ENCODE measurements at regions not wholly inside any gene's neighbourhood (a gene's known extent, or its start where the extent isn't known, plus 50 kb on each side); places are given as distances from the start of the nearest gene placed in this dataset.
"Not testable (repeated sequence)": the region's sequence is repeated elsewhere in the genome, so short reads cannot be mapped to it uniquely, and the experiment has no call there.

- DNase-seq (ENCODE audit: extremely low spot score in 2 of 2), result no peak
- no peak overlapping the region for H3K4me3 ChIP-seq
- H3K9me3 ChIP-seq, result no peaks in the 10 kb centered on the region
- no peaks in the 10 kb centered on the region for H3K4me1 ChIP-seq
- intact Hi-C loops (cut with DNase I), result no loop called here
- H3K27ac ChIP-seq, result no peak overlapping the region
- no peaks in the 10 kb centered on the region for H3K27me3 ChIP-seq
- no peaks in the 10 kb centered on the region for H3K36me3 ChIP-seq
- TF ChIP-seq, protein P1, sequence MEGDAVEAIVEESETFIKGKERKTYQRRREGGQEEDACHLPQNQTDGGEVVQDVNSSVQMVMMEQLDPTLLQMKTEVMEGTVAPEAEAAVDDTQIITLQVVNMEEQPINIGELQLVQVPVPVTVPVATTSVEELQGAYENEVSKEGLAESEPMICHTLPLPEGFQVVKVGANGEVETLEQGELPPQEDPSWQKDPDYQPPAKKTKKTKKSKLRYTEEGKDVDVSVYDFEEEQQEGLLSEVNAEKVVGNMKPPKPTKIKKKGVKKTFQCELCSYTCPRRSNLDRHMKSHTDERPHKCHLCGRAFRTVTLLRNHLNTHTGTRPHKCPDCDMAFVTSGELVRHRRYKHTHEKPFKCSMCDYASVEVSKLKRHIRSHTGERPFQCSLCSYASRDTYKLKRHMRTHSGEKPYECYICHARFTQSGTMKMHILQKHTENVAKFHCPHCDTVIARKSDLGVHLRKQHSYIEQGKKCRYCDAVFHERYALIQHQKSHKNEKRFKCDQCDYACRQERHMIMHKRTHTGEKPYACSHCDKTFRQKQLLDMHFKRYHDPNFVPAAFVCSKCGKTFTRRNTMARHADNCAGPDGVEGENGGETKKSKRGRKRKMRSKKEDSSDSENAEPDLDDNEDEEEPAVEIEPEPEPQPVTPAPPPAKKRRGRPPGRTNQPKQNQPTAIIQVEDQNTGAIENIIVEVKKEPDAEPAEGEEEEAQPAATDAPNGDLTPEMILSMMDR (IDR thresholded peaks at IDR 0.05), result no peak
- TF ChIP-seq POLR2AphosphoS5 (IDR thresholded peaks at IDR 0.05; ENCODE audit: insufficient read depth in 1 of 2, low read depth in 1 of 2) (no peak), POLR2A (IDR thresholded peaks at IDR 0.05) (no peak)
Observed at GRCh38 chr2:155583674-155584195, 748.8 kb downstream of the NR4A2 start.

DNA sequence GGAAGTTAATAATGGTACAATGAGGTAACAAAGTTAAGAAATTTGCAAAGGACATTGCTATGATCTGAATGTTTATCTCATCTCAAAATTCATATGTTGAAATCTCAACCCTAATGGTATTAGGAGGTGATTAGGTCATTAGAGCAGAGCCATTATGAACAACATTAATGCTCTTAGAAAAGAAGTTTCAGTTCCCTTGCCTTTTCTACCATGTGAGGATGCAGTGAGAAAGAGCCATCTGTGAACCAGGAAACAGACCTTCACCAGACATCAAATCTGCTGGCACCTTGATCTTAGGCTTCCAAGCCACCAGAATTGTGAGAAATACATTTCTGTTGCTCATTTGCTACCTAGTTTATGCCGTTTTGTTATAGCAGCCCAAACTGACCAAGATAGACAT is 757.6 kb downstream of the NR4A2 start:
- Histone ChIP-seq H3K9me3 (no peaks in the 10 kb centered on the region), H3K4me3 (no peak overlapping the region), H3K27ac (no peak overlapping the region), H3K4me1 (no peaks in the 10 kb centered on the region), H3K36me3 (no peaks in the 10 kb centered on the region), H3K27me3 (no peaks in the 10 kb centered on the region)
- TF ChIP-seq POLR2AphosphoS5 (IDR thresholded peaks at IDR 0.05; ENCODE audit: insufficient read depth in 1 of 2, low read depth in 1 of 2) (no peak), POLR2A (IDR thresholded peaks at IDR 0.05) (no peak)
- TF ChIP-seq, protein P1 (IDR thresholded peaks at IDR 0.05), result no peak
- no peak for DNase-seq (ENCODE audit: extremely low spot score in 2 of 2)
- intact Hi-C loops (cut with DNase I), result no loop called here

- H3K9me3 ChIP-seq, result no peaks in the 10 kb centered on the region
- intact Hi-C loops (cut with DNase I), result no loop called here
- no peak for TF ChIP-seq POLR2A (IDR thresholded peaks at IDR 0.05)
- TF ChIP-seq, protein P1 (IDR thresholded peaks at IDR 0.05), result no peak
- no peak for TF ChIP-seq POLR2AphosphoS5 (IDR thresholded peaks at IDR 0.05; ENCODE audit: insufficient read depth in 1 of 2, low read depth in 1 of 2)
- H3K27me3 ChIP-seq, result no peaks in the 10 kb centered on the region
- peaks cover 6% of the 10 kb centered on the region for H3K4me1 ChIP-seq
- no peak overlapping the region for H3K27ac ChIP-seq
- DNase-seq (ENCODE audit: extremely low spot score in 2 of 2), result no peak
- H3K36me3 ChIP-seq, result no peaks in the 10 kb centered on the region
- H3K4me3 ChIP-seq, result peak overlapping the region in 1 of 2 donors; percentile 31
Observed at GRCh38 chr2:155547571-155547970, 785.0 kb downstream of the NR4A2 start.

GRCh38 chr2:155546721-155547555 is 785.6 kb downstream of the NR4A2 start:
- H3K36me3 ChIP-seq, result no peaks in the 10 kb centered on the region
- peaks cover 6% of the 10 kb centered on the region for H3K4me1 ChIP-seq
- peak overlapping the region; percentile 31 to 33 for H3K4me3 ChIP-seq
- H3K9me3 ChIP-seq, result no peaks in the 10 kb centered on the region
- H3K27me3 ChIP-seq, result no peaks in the 10 kb centered on the region
- intact Hi-C loops (cut with DNase I), result no loop called here
- TF ChIP-seq POLR2A (IDR thresholded peaks at IDR 0.05) (no peak), POLR2AphosphoS5 (IDR thresholded peaks at IDR 0.05; ENCODE audit: insufficient read depth in 1 of 2, low read depth in 1 of 2) (no peak)
- TF ChIP-seq, protein P1 (IDR thresholded peaks at IDR 0.05), result no peak
- no peak overlapping the region for H3K27ac ChIP-seq
- no peak for DNase-seq (ENCODE audit: extremely low spot score in 2 of 2)

DNA sequence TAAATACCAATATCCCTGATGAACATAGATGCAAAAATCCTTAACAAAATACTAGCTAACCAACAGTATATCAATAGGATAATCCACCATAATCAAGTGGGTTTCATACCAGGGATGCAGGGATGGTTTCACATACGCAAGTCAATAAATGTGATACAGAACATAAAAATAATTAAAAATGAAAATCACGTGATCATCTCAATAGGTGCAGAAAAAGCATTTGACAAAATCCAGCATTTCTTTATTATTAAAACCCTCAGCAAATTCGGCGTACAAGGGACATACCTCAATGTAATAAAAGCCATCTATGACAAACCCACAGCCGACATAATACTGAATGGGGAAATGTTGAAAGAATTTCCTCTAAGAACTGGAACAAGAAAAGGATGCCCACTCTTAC is 793.5 kb downstream of the NR4A2 start:
- H3K9me3 ChIP-seq; H3K4me3 ChIP-seq; H3K4me1 ChIP-seq; H3K27ac ChIP-seq; H3K36me3 ChIP-seq; DNase-seq (ENCODE audit: extremely low spot score in 2 of 2); intact Hi-C loops (cut with DNase I); H3K27me3 ChIP-seq: not testable (repeated sequence)
